ENCODE measurements at regions not wholly inside any gene's neighbourhood (a gene's known extent, or its start where the extent isn't known, plus 50 kb on each side); places are given as distances from the start of the nearest gene placed in this dataset.
A peak's percentile ranks its signal among the peaks of the same experiment; 100 is the strongest.

DNA sequence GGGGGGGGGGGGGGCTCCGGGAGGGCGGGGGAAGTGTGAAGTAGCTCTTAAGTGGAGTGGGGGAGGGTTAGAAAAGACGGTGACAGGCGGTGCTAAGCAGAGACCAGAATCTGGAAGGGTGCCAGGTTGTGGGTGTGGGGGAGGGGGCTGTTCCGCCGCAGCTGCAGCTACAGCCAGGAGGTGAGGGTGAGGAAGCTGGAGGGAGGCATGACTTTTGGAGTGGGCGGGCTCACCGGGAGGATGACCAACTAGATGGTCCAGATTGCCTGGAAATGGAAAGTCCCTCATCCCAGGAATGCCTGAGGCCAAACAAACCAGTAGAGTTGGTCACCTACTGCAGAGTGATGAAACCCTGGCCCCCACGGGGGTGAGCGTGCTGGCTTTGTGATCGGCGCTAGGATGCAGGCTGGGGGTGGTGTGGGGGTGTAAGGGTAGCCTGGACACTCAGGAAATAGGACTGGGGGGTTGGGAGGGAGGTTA is 158.1 kb upstream of the SHB start:
- DNase-seq (ENCODE audit: low spot score) = peak; percentile 30

DNA sequence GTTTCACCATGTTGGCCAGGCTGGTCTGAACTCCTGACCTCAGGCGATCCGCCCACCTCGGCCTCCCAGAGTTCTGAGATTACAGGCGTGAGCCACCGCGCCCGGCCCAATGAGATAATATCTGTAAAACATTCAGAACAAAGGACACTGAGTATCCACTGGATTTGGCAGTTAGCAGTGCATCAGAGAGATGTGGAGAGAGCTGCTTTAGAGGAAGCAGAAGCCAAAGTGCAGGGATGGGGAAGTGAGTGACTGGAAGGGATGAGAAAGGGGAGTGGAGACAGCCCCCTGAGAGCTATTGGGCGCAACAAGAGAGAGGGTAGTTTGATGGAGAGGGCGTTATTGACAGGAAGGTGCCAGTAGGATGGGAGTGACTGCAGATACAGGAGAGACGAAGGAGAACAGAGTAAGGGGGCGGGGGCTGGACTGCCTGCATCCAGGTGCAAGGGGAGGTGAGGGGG is 157.5 kb upstream of the SHB start:
- DNase-seq (ENCODE audit: low spot score) = no peak

DNA sequence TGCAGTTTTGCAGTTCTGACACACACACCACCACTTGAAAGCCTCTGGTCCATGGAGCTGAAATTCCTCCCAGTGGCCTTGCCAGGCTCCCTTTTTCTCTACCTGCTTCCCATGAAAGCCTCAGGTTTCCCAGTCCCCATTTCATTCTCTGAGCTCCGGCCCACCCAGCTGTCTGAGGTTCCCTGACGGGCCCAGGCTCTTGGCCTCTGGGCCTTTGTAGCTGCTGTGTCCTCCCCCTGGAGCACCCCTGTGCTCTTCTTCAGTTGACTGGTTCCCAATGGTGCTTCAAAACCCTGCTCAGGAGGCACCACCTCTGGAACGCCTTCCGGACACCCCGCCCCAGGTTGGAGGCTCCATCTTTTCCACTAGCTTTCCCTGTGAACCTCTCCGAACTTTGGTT is 155.9 kb upstream of the SHB start:
- DNase-seq (ENCODE audit: low spot score) = no peak

DNA sequence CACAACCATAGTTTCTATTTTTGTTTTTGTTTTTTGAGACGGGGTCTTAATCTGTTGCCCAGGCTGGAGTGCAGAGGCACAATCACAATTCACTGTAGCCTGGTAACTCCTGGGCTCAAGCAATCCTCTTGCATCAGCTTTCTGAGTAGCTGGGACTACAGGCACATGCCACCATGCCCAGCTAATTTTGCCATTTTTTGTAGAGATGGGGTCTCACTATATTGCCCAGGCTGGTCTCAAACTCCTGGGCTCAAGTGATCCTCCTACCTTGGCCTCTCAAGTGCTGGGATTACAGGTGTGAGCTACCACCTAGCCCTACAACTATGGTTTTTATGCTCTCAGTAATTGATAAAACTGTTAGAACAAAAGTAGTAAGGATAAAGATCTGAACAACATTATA is 147.5 kb upstream of the SHB start:
- DNase-seq (ENCODE audit: low spot score) = no peak

DNA sequence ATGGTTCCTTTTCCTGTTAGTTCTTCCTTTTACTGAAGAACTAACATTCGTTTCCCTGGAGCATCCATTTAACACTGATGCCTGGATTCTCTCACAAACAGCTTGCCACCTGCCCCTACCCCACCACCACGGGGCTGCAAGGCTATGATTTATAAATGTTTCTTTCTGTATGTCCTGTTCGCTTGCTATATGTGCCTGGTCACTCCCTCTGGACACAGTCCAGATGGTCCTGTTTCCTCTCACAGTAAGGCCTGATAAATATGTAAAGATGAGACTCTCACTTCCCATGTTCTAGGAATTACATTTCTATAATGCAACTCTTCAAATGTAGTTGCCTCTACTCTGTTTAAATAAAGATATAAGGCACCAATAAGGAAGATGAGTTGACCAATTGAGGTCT is 146.4 kb upstream of the SHB start:
- DNase-seq (ENCODE audit: low spot score) = no peak

DNA sequence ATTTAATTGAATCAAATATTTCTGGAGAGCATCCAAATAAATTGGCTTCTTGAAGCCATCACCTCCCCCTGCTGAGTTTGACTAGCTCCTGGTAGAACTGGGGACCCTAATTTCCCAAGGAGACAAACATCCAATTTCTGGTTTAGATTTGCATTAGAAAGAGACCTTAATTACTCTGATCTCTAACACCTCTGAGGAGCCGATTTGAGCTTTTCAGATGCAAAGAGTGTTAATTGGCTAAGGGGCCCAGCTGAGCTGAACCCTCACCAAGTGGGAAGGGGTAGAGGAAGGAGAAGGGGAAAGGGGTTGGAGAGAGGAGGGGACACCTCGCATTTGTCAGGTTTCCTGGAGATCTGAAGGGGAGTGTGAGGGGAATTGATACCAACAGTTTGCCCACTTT is 145.4 kb upstream of the SHB start:
- DNase-seq (ENCODE audit: low spot score) = no peak

DNA sequence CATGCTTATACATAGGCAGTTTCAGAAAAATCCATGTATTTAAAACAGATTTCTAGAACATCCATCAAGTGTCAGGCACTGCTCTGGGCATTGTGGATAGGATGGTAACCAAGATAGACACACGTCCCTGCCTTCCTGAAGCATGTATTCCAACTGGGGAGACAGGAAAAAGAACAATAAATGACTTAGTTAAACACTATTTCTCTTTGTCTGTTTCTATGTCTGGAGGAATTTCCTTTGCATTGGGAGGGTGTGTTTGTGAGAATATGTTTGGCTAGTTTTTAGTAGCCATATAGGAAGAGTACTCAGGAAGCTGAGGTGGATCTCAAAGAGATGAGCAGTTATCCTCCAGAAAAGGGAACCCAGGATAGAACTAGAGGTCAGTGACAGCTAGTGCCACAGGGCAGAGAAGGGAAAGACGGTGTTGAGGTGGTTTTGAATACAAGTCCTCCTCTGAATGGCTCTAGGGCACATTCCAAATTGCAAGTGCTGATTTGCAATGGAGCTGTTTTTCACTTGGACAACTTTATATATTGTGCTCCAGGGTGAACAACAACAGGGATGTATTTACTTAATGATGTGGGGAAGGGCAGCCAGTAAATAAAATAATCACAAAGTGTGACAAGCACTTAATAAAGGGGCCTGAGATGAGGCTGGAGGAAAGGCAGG is 144.7 kb upstream of the SHB start:
- no peak for DNase-seq (ENCODE audit: low spot score)

DNA sequence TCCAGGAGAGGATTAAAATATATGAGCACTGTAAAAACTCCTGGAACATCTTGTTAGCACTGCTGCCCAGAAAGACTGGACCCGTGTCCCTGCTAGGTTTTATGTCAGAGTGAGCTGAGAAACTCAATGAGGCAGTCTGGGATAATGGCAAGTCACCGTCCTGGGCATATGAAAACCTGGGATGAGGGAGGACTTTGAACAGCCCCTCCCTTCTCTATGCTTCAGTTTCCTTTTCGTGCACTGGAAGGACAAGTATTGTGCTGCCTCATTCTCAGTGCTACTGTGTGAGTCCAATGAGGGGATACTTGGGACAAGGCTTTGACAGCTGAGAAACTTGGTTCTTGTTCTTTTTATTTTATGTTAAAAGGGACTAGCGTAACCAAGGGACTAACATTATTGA is 143.0 kb upstream of the SHB start:
- DNase-seq (ENCODE audit: low spot score) = no peak

DNA sequence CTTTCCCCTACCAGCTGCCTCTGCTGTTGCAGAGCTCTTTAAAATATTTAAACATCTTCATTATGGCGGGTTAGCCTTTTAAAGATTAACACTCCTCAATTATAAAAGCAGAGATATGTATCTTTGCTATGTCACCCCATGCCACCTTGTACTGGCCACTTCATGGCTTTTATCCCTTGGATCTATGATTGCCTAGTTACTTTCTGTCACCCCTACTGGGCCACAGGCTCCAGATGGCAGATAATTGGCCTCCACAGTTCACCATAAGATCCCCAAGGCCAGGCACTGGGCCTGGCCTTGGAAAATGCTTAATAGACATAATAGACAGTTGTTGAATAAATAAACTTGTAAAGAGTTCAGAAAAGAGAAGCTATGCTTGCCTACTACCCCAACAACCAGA is 142.0 kb upstream of the SHB start:
- DNase-seq (ENCODE audit: low spot score) = no peak

DNA sequence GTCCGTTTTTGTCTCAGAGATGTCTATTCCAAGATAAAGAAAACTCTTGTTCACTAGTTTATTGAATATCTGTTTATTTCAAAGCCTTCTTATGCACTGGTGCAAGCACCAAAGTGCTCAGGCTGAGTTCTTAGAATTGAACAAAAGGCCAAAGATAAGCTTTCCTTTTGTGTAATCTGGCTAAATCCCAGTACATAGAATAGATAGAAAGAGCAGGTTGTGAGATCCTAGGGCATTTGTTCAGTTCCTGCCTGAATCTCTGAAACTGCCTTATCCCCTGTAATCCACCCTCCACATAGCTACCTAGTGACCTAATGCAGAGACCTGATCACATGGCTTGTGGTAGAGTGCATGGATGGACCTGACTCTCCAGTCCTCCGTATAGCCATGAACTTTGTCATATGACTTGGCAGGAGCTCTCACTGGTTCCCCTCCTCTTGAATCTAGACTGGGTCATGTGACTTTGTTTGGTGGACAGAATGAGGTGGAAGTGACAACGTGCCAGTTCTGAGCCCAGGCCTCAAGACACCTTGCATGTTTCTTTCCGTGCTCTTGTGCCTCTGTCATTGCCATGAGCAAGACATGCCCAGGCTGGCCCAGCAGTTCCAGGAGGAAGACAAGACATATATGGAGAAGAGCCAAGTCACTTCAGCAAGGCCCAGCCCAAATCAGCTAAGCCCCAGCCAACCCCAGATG is 139.3 kb upstream of the SHB start:
- DNase-seq (ENCODE audit: low spot score) = no peak

DNA sequence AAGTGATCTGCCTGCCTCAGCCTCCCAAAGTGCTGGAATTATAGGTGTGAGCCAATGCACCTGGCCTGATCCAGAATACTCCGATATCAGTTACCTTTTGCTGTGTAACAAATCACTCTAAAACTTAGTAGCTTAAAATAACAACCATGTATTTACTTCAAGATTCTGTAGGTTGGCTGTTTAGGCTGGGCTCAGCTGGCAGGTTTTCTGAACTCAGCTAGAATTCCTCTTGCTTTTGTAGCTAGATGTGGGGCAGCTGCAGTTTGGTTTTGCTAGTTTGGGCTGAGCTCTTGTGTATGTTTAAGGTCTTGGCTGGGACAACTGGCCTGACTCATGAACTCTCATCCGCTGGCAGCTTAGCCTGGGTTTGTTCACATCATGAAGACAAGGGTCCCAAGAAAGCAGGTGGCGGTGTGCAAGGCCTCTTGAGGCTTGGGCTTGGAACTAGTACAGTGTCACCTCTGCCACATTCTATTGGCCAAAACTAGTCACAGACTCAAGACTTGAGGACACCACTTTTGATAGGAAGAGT is 138.3 kb upstream of the SHB start:
- no peak for DNase-seq (ENCODE audit: low spot score)

DNA sequence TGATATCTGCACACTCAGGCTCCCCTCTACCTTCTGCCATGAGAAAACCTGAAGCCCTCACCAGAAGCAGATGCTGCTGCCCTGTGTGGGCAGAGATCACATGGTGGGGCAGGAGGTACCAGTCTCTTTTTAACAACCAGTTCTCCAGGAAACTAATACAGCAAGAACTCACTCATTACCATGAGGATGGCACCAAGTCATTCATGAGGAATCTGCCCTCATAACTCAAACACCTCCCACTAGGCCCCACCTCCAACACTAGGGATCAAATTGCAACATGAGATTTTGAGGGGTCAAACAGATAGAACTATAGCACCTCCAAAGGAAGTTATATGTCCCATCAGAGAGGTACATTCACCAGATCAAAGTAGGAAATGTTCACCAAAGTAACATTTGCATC is 136.3 kb upstream of the SHB start:
- DNase-seq (ENCODE audit: low spot score) = no peak

DNA sequence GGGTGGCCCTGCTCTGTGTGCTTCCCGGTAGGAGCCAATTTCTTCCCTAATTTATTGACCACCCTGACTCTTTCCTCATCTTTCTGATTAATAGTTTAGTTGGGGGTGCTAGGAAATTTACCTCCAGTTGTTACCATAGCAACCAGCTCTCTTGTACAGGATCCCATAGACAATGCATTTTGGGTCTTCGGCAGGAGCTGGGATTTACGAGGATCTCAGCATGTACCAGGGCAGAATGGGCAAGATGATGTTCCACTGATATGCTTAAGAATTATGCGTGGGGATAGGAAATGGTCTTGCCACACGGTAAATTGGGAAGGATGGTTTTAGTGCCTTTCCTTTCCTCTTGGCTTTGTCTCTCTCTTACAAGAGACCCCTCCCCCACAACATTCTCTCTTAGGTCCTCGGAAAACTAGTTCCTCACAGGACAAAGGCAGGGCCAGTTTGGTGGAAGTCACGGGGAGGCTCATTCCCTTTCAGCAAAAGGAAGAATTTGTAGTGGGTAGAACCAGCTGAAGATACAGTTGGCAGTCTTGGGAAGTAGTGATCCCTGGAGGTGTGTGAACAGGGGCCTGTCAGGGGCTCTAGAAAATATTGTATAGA is 133.4 kb upstream of the SHB start:
- DNase-seq (ENCODE audit: low spot score) = no peak

DNA sequence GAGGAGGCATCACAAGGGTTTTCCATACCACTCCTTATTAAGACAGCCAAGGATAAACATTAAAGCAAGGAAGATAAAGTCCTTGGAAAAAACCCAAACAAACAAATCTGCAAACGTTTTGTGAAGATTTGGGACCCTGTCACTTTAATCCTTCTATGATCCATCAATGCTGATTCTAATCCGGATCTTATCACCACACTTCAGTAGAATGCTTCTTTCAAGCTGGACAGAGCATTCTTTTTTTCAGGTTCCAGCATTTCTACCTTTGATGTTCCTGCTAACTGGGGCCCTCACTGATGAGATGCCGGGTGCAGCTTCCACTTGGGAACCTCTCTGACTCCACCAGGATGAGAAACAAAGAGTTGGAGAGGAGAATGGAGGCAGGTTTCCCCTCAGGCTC is 132.8 kb upstream of the SHB start:
- DNase-seq (ENCODE audit: low spot score) = no peak

DNA sequence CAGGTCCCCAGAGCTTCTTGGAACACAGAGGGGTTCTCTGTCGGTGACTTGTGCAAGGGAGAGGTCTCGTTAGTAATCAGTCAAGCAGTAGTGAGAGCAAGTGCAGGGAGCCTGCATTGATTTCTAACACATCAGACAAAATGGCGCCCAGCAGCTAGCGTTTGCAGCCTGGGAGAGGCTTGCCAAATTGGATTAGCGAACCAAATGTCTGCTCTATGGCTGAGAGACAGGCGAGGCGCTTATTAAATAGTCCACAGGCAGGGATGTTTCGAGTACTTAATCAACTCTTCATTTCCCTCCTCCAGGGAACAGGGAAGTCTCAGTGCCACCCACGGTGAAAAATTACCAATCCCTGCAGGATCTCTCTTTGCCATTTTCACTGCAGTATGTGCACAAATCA is 131.4 kb upstream of the SHB start:
- DNase-seq (ENCODE audit: low spot score) = no peak

DNA sequence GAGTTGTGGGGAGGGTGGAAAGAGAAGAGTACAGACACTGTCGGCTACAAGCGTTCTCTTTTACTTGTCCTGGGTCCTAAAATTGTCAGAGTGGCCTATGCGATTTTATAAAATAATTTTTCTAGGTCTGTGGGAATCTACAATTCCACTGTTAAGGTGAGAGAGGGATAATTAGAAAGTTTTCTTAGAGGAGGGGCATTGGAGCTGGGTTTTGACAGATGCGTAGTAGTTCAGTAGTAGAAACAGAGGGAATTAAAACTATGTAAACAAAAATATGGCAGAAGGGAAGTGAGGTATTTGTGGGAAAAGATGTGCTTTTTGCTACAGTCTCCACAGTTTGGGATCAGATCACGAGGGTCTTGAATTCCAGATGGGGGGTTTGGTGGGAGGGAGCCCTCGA is 129.1 kb upstream of the SHB start:
- no peak for DNase-seq (ENCODE audit: low spot score)

DNA sequence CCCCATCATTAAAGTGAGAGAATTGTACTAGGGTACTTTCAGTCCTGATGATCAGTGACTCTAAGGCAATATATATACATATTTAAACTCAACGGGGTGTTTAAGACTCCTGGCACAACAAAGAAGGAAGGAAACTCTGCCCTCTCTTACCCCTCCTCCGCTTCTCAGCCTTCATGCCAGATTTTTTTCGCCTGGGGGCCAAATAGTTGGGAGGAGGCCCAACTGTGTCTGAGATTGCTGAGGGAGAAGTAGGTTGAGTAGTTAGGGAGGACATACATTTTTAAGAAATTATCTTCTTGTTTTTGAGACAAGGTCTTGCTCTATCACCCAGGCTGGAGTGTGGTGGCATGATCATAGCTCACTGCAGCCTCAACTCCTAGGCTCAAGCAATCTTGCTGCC is 127.7 kb upstream of the SHB start:
- DNase-seq (ENCODE audit: low spot score) = no peak

DNA sequence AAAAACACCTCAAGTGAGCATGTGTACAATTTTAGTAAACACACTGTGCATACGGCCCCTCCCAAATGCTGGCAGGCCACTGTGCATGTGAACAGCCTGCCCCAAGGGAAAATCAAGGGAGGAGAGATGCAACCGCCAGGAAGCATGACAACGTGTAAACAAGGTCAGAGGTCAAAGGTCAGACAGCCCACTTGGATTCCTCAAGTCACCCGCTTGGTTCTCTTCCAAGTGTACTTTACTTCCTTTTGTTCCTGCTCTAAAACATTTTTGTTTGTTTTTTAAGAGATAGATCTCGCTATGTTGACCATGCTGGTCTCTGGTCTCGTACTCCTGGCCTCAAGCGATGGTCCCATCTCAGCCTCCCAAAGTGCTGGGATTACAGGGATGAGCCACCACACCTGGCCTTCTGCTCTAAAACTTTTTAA is 126.7 kb upstream of the SHB start:
- DNase-seq (ENCODE audit: low spot score) = no peak

DNA sequence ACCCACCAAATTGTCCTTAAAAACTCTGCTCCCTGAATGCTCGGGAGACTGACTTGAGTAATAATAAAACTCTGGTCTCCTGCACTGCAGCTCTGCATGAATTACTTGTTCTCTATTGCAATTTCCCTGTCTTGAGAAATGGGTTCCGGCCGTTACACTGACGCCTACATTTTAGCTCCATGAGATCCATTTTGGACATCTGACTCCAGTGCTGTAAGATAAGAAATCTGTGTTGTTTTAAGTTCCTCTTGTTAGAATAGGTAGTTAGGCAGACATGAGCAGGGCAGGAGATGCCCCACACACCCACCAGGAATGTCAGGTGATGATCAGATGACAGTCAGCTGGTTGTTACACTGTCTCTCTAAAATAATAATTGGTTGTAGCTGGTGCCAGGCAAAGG is 125.8 kb upstream of the SHB start:
- no peak for DNase-seq (ENCODE audit: low spot score)

DNA sequence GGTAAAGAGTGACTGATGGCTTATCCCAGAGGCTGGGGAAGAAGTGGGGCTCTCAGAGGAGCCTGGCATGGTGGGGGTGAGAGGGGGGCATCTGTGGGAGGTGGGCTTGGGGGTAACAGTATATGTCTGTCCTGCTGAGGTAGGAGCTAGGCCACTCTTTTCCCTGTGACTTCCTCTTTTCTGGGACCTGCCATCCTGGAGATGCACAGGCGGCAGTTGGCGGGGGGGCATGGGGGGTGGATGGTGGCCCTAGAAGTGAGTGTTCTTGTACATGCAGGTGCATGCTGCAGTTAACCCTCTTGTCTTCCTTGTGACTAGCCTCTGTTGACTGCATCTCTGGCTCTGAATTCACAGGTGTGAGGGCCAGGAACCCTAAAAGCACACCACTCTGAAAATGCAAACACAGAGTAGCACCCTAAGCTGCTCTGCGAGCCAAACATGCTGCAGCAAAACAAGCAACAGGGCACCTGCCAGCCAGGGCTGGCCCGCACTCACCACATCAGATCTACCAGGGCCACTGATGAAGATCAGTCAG is 123.8 kb upstream of the SHB start:
- no peak for DNase-seq (ENCODE audit: low spot score)

DNA sequence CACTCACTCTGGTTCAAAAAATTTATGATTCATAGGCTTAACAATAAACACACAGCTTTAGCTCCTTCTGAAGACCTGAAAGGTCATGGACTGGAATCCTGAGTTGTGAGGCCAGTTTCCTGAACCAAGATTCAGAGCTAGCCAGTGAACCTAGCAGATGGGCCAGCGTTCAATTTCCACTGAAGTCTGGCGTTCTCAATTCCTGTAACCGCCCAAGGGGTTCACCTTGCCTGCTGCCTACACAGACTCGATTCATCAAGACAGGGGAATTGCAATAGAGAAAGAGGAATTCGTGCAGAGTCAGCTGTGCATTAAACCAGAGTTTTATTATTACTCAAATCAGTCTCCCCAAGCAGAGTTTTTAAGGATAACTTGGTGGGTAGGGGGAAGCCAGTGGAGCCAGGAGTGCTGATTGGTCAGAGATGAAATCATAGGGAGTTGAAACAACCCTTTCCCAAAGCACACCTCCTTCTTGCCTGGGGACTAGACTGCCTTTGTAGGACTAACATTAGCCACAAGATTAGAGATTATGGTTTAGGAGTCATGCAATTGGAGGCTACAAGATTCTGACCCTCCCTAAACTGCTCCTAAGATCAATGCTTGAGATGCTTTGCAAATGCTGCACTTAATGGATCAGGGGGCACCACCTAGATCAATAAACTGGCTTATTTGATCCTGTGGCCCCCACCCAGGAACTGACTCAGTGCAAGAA is 117.5 kb upstream of the SHB start:
- DNase-seq (ENCODE audit: low spot score) = no peak

DNA sequence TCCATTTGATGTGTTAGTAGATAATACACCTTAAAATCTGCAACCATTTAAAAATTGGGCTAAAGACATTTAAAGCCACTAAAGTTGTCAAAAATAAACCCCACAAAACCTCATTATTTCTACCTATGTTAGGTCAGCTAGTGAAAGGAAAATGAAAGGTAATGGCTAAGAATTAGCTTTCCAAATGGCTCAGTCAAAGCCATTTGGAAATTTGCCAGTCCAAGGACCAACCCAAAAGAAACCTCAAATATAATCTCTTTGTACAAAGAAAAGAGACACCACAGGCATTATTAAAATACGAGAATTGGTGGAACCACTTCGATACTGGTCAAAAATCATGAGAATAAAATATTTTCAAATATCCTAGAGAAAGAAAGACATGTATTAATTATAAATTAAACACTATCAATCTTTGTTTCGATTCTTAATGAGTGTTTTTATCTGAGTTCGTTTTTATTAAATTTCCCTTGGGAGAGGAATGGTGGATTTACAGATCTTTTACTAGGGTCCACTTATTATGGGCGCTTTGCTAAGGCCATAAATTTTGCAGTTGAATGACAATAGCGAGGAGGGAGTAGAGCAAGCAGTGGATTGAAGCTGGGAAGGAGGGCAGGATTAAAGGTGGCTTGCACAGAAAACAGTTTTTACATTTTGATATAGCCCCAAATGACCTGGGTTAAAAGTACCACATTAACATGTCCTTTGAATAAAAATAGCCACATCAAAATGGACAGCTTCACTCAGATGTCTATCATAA is 116.8 kb upstream of the SHB start:
- no peak for DNase-seq (ENCODE audit: low spot score)

Data from COLO829 (cell line).